NCI-H1417 (cell line): ENCODE measurements at regions not wholly inside any gene's neighbourhood (a gene's known extent, or its start where the extent isn't known, plus 50 kb on each side); places are given as distances from the start of the nearest gene placed in this dataset.

Experiments used
- DNase-seq, 3 experiments: peaks; one replicate each; lab custom pipeline; 2025; lab: John Stamatoyannopoulos, UW

GRCh38 chr1:209375671-209376365 lies 207.7 kb upstream of the CAMK1G start:
- no peak for DNase-seq

- DNase-seq, result no peak
Observed at GRCh38 chr1:209376774-209377173, 206.7 kb upstream of the CAMK1G start.

- no peak for DNase-seq
Observed at GRCh38 chr1:209377995-209378394, 205.5 kb upstream of the CAMK1G start.

GRCh38 chr1:209379280-209379679 lies 204.2 kb upstream of the CAMK1G start:
- no peak for DNase-seq

GRCh38 chr1:209380420-209380819 lies 203.1 kb upstream of the CAMK1G start:
- DNase-seq, result no peak

- peak in 2 of 3 experiments; percentile 8 to 64 for DNase-seq
Observed at GRCh38 chr1:209382231-209383100, 201.0 kb upstream of the CAMK1G start.

GRCh38 chr1:209383422-209383821 lies 200.1 kb upstream of the CAMK1G start:
- DNase-seq, result no peak

GRCh38 chr1:209383907-209384709 lies 199.4 kb upstream of the CAMK1G start:
- no peak for DNase-seq

- DNase-seq, result no peak
Observed at GRCh38 chr1:209384710-209385550, 198.6 kb upstream of the CAMK1G start.

- DNase-seq, result no peak
Observed at GRCh38 chr1:209386156-209386555, 197.4 kb upstream of the CAMK1G start.

GRCh38 chr1:209387271-209387968 lies 196.1 kb upstream of the CAMK1G start:
- DNase-seq, result no peak

GRCh38 chr1:209387969-209388329 lies 195.6 kb upstream of the CAMK1G start:
- DNase-seq, result no peak

GRCh38 chr1:209388358-209388757 lies 195.2 kb upstream of the CAMK1G start:
- no peak for DNase-seq

GRCh38 chr1:209389258-209389657 lies 194.3 kb upstream of the CAMK1G start:
- DNase-seq, result no peak

- DNase-seq, result no peak
Observed at GRCh38 chr1:209389975-209390374, 193.5 kb upstream of the CAMK1G start.

GRCh38 chr1:209390764-209391163 lies 192.8 kb upstream of the CAMK1G start:
- DNase-seq, result no peak

GRCh38 chr1:209391792-209392191 lies 191.7 kb upstream of the CAMK1G start:
- no peak for DNase-seq

- DNase-seq, result peak in 1 of 3 experiments; percentile 17
Observed at GRCh38 chr1:209395169-209395568, 188.3 kb upstream of the CAMK1G start.

GRCh38 chr1:209397371-209397770 lies 186.1 kb upstream of the CAMK1G start:
- DNase-seq, result peak in 1 of 3 experiments; percentile 35

- no peak for DNase-seq
Observed at GRCh38 chr1:209397910-209398309, 185.6 kb upstream of the CAMK1G start.
